ENCODE measurements at regions not wholly inside any gene's neighbourhood (a gene's known extent, or its start where the extent isn't known, plus 50 kb on each side); places are given as distances from the start of the nearest gene placed in this dataset.

DNA sequence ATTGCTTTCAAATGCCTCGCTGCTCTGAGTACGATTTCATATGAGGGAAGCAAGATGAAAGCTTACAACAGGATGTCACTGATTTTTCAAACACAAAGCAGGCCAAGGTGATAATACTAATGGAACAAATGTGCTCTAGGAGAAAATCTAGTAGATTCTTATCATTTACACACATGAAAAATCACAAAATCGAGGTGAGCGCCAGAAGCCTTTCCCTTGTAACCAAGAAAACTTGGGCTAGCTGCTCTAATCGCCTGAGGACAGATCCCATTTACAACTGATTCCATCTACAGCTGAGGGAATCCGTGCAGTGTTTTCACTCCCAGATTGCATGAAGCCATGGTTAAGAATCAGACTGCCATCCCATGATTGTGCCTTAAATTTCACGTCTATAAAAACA is 117.5 kb downstream of the TM2D1 start:
- H3K27me3 ChIP-seq (replicated peaks in 1 of 7), result no peaks in the 10 kb centered on the region
- H3K27ac ChIP-seq, result no peak overlapping the region
- no peak overlapping the region for H3K4me3 ChIP-seq
- no peak for DNase-seq
- H3K4me1 ChIP-seq, result peaks cover 0 to 16% (median 1%) of the 10 kb centered on the region in 6 donors
- 89 to 96% (median 93%) methylated on average over 7 of the region's 7 CpGs for WGBS, 5 donors
- H3K9me3 ChIP-seq, result no peaks in the 10 kb centered on the region
- H3K36me3 ChIP-seq, result no peaks in the 10 kb centered on the region
- TF ChIP-seq POLR2A (IDR thresholded peaks at IDR 0.05), result no peak
- no peak for TF ChIP-seq CTCF (IDR thresholded peaks at IDR 0.05 in 8 of 11, conservative IDR thresholded peaks at IDR 0.05 in 3 of 11)
- TF ChIP-seq POLR2AphosphoS5 (IDR thresholded peaks at IDR 0.05), result no peak
- intact Hi-C loops (cut with DNase I; ENCODE audit: low total_unique reads), result no loop called here

GRCh38 chr1:61606448-61607312 is 118.3 kb downstream of the TM2D1 start:
- no peak overlapping the region for H3K27ac ChIP-seq
- no peak for TF ChIP-seq POLR2A (IDR thresholded peaks at IDR 0.05)
- TF ChIP-seq CTCF (IDR thresholded peaks at IDR 0.05 in 8 of 11, conservative IDR thresholded peaks at IDR 0.05 in 3 of 11), result no peak
- TF ChIP-seq POLR2AphosphoS5 (IDR thresholded peaks at IDR 0.05), result no peak
- DNase-seq, result no peak
- no peak overlapping the region for H3K4me3 ChIP-seq
- no peaks in the 10 kb centered on the region for H3K9me3 ChIP-seq
- WGBS, 5 donors, result 66 to 90% (median 73%) methylated on average over 15 of the region's 15 CpGs
- no peaks in the 10 kb centered on the region for H3K27me3 ChIP-seq (replicated peaks in 1 of 7)
- H3K4me1 ChIP-seq, result peaks cover 0 to 13% (median 1%) of the 10 kb centered on the region in 6 donors
- intact Hi-C loops (cut with DNase I; ENCODE audit: low total_unique reads), result no loop called here
- no peaks in the 10 kb centered on the region for H3K36me3 ChIP-seq

GRCh38 chr1:61605607-61606321 is 119.2 kb downstream of the TM2D1 start:
- WGBS, 5 donors, result 47 to 69% (median 67%) methylated on average over 4 of the region's 4 CpGs
- intact Hi-C loops (cut with DNase I; ENCODE audit: low total_unique reads), result no loop called here

More at GRCh38 chr1:61605607-61606321, 119.2 kb downstream of the TM2D1 start:
- TF ChIP-seq POLR2A (IDR thresholded peaks at IDR 0.05), result no peak
- no peak for TF ChIP-seq CTCF (IDR thresholded peaks at IDR 0.05 in 8 of 11, conservative IDR thresholded peaks at IDR 0.05 in 3 of 11)
- TF ChIP-seq POLR2AphosphoS5 (IDR thresholded peaks at IDR 0.05), result no peak
- Histone ChIP-seq H3K27ac (no peak overlapping the region), H3K9me3 (no peaks in the 10 kb centered on the region), H3K4me3 (no peak overlapping the region), H3K4me1 (peaks cover 0 to 13% (median 1%) of the 10 kb centered on the region in 6 donors), H3K36me3 (no peaks in the 10 kb centered on the region), H3K27me3 (replicated peaks in 1 of 7) (no peaks in the 10 kb centered on the region)
- no peak for DNase-seq
